Fibroblast of upper back skin (primary cell): ENCODE measurements at regions not wholly inside any gene's neighbourhood (a gene's known extent, or its start where the extent isn't known, plus 50 kb on each side); places are given as distances from the start of the nearest gene placed in this dataset.
"Not testable (repeated sequence)": the region's sequence is repeated elsewhere in the genome, so short reads cannot be mapped to it uniquely, and the experiment has no call there.

Experiments
- DNase-seq: peaks from one replicate; pipeline ENCODE4 v3.0.0-alpha.2; 2013

DNA sequence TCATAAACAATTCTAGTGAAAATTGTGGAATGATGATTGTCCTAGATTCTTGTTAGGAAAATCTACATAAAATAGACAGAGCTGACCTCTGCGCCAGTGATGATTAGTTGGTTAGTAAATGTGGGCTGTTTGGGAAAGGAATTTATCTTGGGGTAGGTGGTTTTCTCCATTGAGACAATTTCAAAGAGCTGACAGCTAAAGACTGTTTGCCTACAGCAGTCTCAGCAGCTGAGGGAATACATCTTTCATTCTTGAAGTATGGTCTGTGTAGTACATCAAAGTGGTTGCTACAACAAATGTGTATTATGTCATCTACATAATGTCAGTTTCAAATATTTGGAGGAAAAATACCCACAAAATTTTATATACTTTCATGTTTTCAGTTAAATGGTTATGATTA is 117.2 kb upstream of the TRPC4 start:
- no peak for DNase-seq

DNA sequence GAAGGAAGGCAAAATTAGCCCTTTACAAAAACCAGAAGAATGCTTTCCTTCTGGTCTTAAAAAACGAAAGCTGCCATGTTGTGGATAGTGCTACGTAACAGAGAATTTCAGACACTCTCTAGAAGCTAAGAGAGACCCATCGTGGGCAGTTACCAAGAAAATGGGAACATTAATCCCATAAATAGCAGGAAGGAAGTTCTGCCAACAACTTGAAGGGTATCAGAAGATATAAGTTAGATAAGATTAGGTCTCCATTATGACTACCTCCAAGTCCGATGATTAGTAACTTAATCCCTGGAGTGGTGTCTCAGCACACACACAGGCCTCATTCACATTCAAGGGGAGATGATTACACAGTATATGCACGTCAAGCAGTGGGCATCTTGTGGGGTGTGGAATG is 115.7 kb upstream of the TRPC4 start:
- no peak for DNase-seq

DNA sequence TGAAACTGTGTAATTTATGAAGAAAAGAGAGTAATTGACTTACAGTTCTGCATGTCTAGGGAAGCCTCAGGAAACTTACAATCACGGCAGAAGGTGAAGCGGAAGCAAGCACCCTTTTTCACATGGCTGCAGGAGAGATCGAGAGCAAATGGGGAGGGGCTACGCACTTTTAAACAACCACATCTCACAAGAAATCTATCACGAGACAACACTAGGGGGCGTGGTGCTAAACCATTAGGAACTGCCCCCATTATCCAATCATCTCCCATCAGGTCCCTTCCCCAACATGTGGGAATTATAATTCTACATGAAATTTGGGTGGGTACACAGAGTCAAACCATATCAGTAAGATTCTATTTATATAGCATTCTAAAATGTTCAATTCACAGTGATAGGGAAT is 114.8 kb upstream of the TRPC4 start:
- DNase-seq = no peak

DNA sequence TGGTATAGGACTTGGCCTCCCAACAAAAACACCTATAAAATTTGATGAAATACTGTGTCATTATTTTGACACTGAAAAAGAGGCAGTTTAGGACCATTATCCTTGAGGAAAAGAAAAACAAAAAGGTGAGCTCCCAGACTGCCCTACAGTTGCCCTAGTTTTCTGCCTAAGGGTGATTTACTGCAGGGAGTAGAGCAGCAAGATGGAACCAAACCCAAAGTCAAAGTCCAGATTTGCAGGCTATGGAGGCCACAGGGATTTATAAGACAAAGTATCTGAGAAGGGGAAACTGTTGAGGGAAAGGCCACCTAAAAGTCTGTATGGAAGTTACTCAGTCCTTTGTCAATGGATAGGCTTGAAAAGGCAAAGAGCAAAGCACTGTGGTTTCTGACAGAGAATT is 112.4 kb upstream of the TRPC4 start:
- no peak for DNase-seq

DNA sequence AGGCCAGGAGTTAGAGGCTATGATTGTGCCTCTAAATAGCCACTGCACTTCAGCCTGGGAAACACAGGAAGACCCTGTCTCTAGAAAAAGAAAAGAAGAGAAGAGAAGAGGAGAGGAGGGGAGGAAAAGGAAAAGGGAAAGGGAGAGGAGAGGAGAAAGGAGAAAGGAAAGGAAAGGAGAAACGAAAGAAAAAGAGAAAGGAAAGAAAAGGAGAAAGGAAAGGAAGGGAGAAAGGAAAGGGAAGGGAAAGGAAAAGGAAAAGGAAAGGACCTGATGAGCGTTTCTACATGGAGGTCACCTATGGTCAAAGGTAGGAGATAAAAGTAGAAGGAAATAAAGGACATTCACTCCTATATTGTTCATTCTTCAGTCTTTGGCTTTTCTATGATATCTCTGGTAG is 109.1 kb upstream of the TRPC4 start:
- no peak for DNase-seq

DNA sequence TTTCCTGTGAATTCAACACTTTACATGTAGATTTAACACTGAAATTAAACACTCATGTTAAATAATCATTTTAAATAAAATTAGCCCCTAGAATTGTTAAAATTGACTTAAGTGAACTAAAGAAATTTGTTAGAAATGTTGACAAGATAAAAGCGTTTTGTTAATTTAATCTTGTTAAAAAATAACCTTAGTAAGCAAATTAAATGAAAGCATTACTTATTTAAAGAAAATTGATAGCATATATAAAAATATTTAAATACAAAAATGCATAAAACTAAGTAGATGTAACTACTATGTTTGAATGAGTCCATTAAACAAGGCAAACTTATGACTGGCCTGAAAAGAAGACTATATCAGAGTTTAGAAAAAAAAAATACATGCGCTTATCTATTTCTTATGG is 99.0 kb upstream of the TRPC4 start:
- no peak for DNase-seq

DNA sequence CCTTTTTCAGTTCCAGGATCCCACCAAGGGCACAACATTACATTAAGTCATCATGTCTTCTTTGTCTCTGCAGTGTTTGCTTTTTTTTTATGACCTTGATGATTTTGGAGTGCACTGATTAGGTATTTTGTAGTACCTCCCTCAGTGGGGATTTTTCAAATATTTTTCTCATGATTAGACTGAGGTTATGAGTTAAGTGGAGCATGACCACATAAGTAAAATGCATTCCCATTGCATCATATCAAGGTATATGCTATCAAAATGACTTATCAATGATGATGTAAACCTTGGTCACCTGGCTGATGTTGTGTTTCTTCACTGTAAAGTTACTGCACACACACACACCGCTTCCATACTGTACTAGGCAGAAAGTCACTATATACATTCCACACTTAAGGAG is 96.7 kb upstream of the TRPC4 start:
- no peak for DNase-seq

DNA sequence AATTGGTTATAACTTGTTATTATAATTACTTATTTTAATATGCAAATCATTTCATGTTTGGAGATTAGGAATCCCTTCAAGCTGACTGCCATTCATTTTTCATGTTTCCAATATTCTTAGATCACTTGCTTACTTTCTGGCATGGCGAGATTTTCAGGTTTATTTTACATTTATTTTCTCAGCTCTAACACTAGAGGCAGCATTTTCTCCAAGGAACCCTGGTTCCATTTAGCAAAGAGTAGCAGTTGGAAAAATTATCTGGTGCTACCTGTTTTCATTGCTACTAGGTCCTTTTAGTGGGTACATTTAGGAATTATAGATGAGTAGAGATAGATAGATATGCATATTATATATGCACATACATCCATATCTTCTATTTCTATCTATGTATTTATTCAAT is 90.9 kb upstream of the TRPC4 start:
- DNase-seq = no peak

DNA sequence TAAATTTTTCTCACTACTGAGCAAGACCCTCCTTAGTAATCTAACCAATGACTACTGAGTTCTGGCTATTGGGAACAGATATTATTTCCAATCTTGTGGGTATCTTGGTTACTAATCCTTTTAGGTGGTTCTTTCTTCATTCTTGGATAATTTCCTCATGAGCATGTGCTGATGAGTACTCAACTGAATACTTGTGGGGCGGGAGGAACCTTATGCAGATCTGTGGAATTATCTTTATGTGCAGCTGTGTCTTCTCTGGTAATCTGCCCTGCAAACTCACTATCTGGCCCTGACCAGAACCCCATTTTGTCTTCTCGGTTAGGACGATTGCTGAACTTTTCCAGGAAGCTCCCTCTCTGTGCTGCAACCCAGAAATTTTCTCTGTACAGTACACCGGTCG is 89.7 kb upstream of the TRPC4 start:
- no peak for DNase-seq

DNA sequence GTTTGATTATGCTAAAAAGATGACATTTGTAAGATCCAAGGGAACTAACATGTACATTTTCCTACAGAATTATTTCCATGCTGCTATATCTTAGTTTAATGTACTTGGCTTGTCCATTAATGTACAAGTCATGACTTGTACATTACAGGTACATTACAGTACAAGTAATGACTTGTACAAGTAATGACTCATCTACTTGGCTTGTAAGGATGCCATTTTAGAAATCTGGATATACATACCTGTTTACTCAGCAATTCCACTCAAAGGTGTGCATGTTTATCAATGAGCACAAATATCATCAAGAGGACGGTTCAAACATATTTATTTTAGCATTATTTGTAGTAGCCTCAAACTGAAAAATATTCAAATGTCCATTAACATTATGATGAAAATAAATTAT is 87.0 kb upstream of the TRPC4 start:
- DNase-seq = no peak

DNA sequence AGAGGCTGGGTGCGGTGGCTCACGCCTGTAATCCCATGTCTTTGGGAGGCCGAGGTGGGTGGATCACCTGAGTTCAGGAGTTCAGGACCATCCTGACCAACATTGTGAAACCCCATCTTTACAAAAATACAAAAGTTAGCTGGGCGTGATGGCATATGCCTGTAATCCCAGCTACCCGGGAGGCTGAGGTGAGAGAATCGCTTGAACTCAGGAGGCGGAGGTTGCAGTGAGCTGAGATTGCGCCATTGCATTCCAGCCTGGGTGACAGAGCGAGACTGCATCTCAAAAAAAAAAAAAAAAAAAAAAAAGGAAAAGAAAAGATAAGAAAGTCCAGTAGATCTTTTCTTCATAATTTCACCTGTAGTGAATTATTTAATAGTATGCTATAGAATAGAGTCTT is 85.0 kb upstream of the TRPC4 start:
- DNase-seq = not testable (repeated sequence)

DNA sequence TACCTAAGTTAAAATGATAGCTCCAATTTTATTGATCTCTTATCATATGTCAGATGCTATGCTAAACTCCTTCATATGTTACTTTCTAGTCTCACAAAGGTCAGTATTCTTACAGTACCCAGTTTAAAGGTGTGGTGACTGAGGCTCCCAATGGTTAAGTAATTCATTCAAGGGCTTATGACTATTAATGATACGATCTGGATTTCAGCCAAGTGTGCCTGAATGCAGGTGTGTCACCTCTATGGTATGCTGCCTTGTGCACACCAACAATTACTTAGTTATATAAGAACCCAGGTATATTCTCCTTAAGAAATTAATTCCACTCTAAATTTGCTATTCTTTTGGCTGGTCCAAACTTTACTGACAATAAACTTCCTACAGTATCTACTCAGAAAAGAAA is 84.6 kb upstream of the TRPC4 start:
- DNase-seq = no peak

DNA sequence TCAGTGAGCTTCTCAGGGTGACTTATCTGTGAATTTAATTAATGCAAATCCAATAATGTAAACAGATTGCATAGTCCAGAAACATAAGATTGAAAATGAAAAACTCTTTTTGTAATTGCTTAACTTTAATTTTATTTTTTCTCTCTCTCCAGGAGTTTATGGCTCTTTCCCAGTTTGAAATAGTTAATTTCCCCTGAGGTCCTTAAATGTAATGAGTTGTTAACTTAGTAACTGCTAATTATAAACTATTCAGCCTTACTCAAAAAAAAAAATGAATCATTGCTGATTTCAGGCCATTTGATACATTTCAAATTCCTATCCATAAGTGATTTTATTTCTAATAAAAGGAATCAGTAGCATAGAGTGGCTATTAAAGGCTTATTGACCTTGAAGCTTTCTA is 84.1 kb upstream of the TRPC4 start:
- no peak for DNase-seq

DNA sequence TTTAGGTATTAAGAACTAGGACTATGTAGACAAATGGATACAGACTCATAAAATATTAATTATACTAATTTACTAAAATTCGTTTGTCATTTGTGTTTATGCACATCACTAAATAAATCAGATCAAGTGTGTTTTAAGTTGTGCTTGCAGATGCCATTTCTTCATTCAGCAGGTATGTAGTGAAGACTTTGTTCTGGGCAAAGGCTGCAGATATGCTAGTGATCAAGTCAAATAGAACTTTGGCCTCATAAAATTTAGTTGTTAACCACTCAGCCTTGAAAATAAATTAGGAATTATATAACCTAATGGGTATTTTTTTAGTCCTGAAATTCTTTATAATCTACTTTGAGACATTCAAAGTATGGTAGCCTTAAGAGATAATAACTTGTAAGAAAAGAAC is 80.4 kb upstream of the TRPC4 start:
- DNase-seq = no peak

DNA sequence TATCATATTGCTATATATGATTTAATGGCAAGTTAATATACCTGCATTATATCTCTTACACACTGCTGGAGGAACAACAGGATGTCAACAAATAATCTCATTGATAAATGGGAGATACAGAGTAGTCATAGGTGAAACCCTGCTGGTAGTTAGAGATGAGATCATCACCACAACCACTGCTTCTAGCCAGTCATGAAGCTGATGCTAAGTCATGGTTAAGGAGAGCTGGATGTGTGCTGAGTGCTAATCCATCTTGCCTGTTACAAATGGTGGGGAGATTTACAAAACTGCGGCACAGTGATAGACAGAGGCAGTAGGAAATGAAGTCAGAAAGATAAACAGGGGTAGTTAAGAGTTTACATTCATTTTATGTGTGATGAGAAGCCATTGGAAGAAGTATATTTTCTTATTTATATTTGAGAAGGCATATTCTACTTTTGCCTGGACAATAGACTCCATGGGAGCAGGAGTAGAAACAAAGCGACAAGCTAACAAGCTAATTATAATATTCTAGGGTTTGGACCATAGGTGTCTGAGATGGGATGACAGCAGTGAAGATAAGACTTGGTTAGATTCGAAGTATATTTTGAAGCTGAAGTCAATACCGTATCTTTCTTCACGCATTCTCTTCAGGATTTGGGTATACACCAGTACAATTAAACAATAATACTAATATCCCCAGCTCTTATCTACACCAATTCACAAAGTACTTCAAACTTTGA is 78.0 kb upstream of the TRPC4 start:
- DNase-seq = no peak

DNA sequence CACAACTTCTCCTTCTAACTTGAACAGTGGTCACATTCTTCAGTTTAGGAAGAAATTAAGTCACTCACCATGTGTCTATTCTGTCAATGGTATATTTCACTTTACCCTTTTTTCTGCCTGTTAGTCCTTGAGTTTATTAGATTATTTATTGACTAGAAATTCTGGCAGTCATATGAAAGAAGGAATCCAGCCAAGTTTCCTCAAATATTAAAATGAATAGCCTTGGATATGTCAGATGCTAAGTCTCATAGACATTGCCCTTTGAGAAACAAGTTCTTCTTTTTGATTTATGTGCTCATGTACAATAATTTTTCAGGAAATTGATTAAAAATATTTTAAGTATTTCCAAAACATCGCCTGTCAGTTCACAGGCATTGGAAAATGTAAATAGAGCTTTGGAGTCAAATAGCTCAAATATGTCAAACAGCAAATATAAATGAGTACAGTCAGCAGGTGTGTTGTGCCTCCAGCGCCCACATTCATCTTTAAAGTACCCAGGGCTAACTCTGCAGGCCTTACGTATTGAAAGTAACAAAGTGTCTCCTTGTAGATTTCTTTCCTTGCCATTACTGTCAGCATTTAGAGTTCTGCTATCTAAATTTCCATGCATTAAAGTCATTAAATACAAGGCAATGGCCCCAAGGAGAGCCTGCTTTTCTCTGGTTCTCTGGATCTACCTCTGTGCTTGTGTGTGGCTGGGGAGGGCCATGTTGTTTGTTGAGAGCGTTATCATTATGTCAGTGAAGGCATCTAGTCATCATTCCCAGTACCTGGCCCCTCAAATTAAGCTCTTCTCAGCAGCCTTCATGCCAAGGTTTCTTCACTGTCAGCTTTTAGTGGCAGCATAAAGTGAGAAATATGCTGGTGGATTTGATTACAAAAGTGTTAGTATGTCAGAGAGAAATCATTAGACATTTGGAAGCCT is 76.3 kb upstream of the TRPC4 start:
- no peak for DNase-seq

DNA sequence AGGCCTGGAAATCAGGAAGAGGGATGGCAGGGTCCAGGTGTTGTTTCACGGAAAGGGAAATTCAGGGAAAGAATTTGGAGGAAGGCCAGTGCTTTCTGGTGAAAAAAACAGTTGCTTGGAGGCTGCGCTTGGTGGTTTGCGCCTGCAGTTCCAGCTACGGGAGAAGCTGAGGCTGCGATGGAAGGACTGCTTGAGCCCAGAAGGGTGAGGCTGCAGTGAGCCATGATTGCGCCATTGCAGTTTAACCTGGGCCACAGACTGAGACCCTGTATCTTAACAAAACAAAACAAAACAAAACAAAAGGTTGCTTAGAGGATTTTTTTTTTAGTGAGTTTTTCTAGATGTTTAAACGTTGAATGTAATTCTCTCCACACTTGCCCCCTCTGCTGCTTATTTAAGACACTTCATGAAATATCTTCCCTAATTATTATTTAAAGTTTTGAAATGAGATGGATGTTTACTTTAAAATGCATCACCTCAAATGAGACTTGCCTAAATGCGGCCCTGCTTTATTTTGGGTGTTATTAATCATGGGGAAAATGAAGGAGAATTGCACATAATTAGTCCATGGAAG is 75.4 kb upstream of the TRPC4 start:
- no peak for DNase-seq

DNA sequence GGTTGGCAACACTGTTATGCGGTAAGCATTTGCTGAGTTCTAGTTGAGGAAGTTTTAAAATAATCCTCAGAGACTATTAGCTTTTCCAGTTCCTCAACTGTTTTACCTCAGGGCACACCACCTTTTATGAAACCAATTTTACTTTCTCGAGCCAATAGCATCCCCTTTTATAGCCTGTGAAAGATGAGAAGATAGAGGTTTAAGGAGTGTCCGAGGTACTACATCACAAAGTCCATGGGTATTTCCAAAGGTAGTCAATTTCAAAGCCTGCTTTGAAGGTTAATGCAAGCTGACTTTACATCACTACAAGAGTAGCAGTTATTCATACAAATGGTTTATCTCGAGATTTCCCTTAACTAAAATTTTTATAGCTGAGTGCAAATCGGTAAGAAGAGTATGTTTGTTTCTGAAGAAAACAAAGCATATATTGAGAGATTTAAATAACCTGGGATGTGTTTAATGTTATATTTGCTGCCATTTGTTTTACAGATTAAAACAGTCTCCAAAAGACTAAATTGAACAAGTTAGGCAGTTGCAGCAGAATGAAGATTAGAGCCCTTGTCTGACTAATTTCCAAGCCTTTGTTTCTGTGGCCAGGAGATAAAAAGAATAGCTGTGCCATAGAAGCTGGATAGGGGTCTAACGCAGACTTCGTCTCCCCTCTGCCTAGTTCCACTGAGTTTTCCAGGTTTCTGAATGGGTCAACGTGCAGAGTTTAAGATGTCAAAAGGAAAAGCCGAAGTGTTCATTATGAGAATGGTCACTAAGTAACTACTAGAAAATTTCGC is 74.7 kb upstream of the TRPC4 start:
- no peak for DNase-seq

DNA sequence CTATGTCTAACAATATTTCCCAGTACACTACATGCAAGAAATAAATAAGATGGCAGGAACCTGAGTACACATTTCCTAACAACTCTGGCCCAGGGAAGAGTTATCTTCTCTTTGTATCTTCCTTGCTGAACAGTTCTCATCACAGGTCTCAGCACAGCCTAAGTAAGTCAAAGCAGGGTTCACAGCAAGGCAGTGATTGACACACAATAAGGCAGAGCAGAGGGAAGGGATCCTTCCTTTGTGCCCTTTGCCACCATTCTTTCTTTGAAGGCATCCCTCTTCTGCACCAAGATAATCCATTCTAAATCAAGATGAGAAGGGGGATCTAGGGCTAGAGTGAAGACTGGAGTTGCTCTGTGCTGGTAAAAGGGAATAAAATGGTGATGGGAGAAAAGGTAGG is 73.4 kb upstream of the TRPC4 start:
- DNase-seq = no peak

DNA sequence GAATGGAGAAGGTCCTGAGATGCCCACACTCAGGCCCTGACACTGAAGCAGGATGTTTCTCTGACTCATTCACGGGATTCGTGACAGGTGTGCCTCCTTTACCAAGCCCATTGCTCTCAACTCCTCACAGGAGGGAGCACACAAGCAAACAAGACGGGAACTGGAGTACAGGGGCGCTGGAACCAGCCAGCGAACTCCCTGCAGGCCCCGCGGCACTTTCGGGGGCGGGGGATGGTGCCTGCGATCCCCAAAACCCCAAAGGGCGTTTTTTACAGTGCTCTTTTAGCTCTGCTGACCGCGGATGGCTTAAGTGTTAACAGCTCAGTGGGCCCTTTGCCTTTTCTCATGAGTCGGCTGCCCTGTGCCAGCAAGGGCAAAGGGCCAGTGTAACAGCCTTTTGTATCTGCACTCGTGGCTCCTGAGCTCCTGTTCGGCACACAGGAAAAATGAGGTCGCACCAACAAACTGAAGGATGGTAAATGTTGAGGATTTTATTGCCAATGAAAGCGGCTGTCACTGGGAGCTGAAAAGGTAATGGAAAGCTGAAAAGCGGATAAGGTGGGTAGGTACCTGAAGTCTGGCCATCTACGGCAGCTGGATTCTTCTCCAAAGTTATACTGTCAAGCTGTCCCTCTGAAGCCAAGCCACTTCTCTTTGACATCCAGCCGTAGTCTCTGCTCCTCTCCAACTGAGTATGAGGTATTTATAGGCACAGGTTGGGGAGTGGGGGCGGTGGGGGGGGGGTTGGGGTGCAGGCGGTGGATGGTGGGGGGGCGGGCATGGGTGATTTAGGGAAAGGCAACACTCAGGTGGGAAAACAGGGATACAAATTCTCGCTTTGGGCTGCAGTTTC is 65.0 kb upstream of the TRPC4 start:
- DNase-seq = no peak

DNA sequence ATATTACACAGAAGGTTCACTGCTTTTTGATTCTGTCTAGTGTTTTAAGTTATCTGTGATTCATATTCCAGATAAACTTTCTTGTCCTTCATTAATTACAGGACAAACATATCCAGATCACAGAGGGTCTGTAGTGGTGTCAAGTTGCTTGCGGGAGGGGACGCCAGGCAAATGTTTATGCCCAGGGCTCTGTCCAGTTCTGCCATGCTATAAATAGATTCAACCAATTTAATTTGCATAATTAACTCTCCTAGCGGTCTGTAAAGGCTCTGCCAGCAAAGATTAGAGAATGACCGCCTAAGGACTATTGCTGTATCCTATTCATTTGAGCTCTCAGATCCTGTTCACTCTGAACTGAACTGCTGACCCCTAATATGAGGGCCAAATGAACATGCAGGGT is 59.7 kb upstream of the TRPC4 start:
- no peak for DNase-seq

DNA sequence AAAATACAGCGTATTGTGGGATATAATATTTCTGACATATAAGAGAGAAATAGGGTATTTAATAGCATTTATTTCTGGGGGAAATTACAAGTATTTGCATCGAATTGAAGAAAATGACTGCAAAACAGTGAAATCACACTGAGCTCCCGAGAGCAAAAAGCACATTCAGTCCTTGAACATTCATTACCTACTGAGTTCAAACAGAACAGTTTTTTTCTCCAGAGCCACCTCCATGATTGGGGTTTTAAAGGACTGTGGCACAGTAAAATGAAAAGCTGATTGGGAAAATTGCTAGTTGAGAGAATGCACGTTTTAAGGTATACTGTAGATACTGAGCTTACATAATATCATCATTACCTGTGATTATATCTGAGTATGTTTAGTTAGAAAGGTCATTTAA is 58.0 kb upstream of the TRPC4 start:
- DNase-seq = no peak
